Nucleus accumbens (tissue), 56 donors: ENCODE measurements at regions not wholly inside any gene's neighbourhood (a gene's known extent, or its start where the extent isn't known, plus 50 kb on each side); places are given as distances from the start of the nearest gene placed in this dataset.
"Not testable (repeated sequence)": the region's sequence is repeated elsewhere in the genome, so short reads cannot be mapped to it uniquely, and the experiment has no call there.

Experiments used
- DNase-seq, 56 donors: peaks; one replicate each; lab custom pipeline; 2025; lab: John Stamatoyannopoulos, UW

GRCh38 chr2:149692961-149693396 lies 105.4 kb upstream of the MMADHC start:
- no peak for DNase-seq

GRCh38 chr2:149690825-149691224 lies 103.2 kb upstream of the MMADHC start:
- DNase-seq = no peak

- no peak for DNase-seq
These were observed 99.5 kb upstream of the MMADHC start for GRCh38 chr2:149687052-149687427.

GRCh38 chr2:149686136-149687051 lies 98.8 kb upstream of the MMADHC start:
- DNase-seq = no peak

- DNase-seq = not testable (repeated sequence)
These were observed 97.8 kb upstream of the MMADHC start for GRCh38 chr2:149685401-149685800.

- no peak for DNase-seq
These were observed 91.7 kb upstream of the MMADHC start for GRCh38 chr2:149679286-149679685.

GRCh38 chr2:149677416-149677815 lies 89.8 kb upstream of the MMADHC start:
- no peak for DNase-seq

- DNase-seq = no peak
These were observed 82.5 kb upstream of the MMADHC start for GRCh38 chr2:149670086-149670485.

- DNase-seq = no peak
These were observed 79.3 kb upstream of the MMADHC start for GRCh38 chr2:149666809-149667320.

GRCh38 chr2:149664896-149665295 lies 77.3 kb upstream of the MMADHC start:
- DNase-seq = no peak

- DNase-seq = no peak
These were observed 75.0 kb upstream of the MMADHC start for GRCh38 chr2:149662556-149662955.

GRCh38 chr2:149661844-149662243 lies 74.3 kb upstream of the MMADHC start:
- no peak for DNase-seq

- DNase-seq = no peak
These were observed 71.0 kb upstream of the MMADHC start for GRCh38 chr2:149658553-149658952.

GRCh38 chr2:149657401-149658040 lies 69.9 kb upstream of the MMADHC start:
- DNase-seq = no peak

GRCh38 chr2:149656996-149657395 lies 69.4 kb upstream of the MMADHC start:
- no peak for DNase-seq

GRCh38 chr2:149653831-149654445 lies 66.4 kb upstream of the MMADHC start:
- no peak for DNase-seq

- DNase-seq = no peak
These were observed 65.4 kb upstream of the MMADHC start for GRCh38 chr2:149652926-149653325.

GRCh38 chr2:149652526-149652925 lies 65.0 kb upstream of the MMADHC start:
- DNase-seq = no peak

GRCh38 chr2:149651229-149651628 lies 63.7 kb upstream of the MMADHC start:
- no peak for DNase-seq

GRCh38 chr2:149650006-149650405 lies 62.4 kb upstream of the MMADHC start:
- DNase-seq = no peak
